HEK293 (cell line): ENCODE measurements at regions not wholly inside any gene's neighbourhood (a gene's known extent, or its start where the extent isn't known, plus 50 kb on each side); places are given as distances from the start of the nearest gene placed in this dataset.

Experiments used
- CTCF ChIP-seq: fragments of 450-650 bp; formaldehyde crosslinking; IDR thresholded peaks from 2 replicates; pipeline ENCODE4 v1.5.1; 2016; ENCODE audit warnings: missing biosample characterization, missing genetic modification characterization
- GLI2 ChIP-seq: fragments of 450-650 bp; formaldehyde crosslinking; IDR thresholded peaks from 2 replicates; pipeline ENCODE4; 2017; ENCODE audit warnings: missing biosample characterization, missing genetic modification characterization, low read depth, borderline replicate concordance
- ZNF140 ChIP-seq: fragments of 450-650 bp; formaldehyde crosslinking; IDR thresholded peaks from 2 replicates; pipeline ENCODE4 v1.5.1; 2016; ENCODE audit warnings: missing biosample characterization, missing genetic modification characterization
- ZNF202 ChIP-seq: fragments of 450-650 bp; formaldehyde crosslinking; IDR thresholded peaks from 2 replicates; pipeline ENCODE4 v1.5.1; 2016; ENCODE audit warnings: missing biosample characterization, missing genetic modification characterization, borderline replicate concordance
- ZNF214 ChIP-seq: fragments of 450-650 bp; formaldehyde crosslinking; IDR thresholded peaks from 2 replicates; pipeline ENCODE4 v1.5.1; 2017; ENCODE audit warnings: missing biosample characterization, mild to moderate bottlenecking, missing genetic modification characterization, borderline replicate concordance
- ZNF223 ChIP-seq: fragments of 450-650 bp; formaldehyde crosslinking; IDR thresholded peaks from 2 replicates; pipeline ENCODE4 v1.5.1; 2016; ENCODE audit warnings: missing biosample characterization, missing genetic modification characterization
- ZNF350 ChIP-seq: fragments of 450-650 bp; formaldehyde crosslinking; IDR thresholded peaks from 2 replicates; pipeline ENCODE4 v1.5.0; 2017; ENCODE audit warnings: missing biosample characterization, mild to moderate bottlenecking, missing genetic modification characterization

GRCh38 chr14:89519040-89519439 lies 102.0 kb upstream of the FOXN3 start:
- TF ChIP-seq CTCF (tag by site-specific recombination) (no peak), ZNF350 (no peak), GLI2 (no peak), ZNF223 (no peak), ZNF202 (tag by site-specific recombination) (no peak), ZNF140 (no peak), ZNF214 (tag by site-specific recombination) (no peak)
